Coronary artery (tissue), 2 donors: ENCODE measurements at regions not wholly inside any gene's neighbourhood (a gene's known extent, or its start where the extent isn't known, plus 50 kb on each side); places are given as distances from the start of the nearest gene placed in this dataset.

ENCODE experiments used
- DNase-seq: peaks from one replicate; pipeline ENCODE4 v3.0.0-alpha.2; 2017; ENCODE audit warnings: low spot score
- H3K27ac ChIP-seq, 2 donors: fragments of 200-600 bp; sonication (generic); one replicate each; pipeline ENCODE4 v1.5.1; 2016 to 2019
- H3K4me3 ChIP-seq: fragments of 200-600 bp; sonication (generic); 2 replicates; pipeline ENCODE4 v1.5.1; 2016; ENCODE audit warnings: mild to moderate bottlenecking, moderate library complexity
- TF ChIP-seq, protein P1 (sequence below): fragments of 200-600 bp; sonication (generic); IDR thresholded peaks from one replicate; pipeline ENCODE4 v1.5.1; 2019; ENCODE audit warnings: antibody characterized with exemption

DNA sequence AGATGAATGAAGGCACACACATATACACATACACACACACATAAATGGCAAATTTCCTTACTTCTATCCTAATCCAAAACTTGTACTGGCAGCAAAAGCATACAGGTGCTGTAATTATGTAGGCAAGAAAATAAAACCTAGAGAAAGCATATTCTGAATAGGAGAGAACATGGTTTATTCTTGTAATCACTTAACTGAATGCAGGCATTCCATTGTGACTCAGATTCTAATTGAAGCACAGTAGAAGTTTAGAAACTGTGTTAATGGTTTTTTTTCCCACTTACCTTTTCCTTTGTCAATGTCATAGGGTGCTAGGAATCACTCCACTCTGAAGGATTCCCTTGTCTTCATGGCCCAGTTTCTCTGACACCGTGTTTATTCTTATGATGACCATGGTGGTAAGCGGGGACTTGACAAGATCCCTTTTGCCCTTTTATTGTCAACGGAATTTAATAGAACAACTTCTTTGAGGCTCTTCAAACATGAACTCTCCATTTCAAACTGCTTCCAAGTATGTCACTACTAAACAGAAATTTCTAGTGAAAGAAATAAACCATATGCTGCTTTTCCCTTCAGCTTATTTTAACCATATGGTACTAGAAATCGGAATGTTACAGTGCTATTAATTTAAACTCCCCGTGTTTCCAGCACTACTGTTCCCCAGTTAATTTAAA, 164.2 kb downstream of the OGFRL1 start:
- H3K4me3 ChIP-seq = no peak overlapping the region
- H3K27ac ChIP-seq = no peak overlapping the region
- DNase-seq = no peak
- TF ChIP-seq, protein P1, sequence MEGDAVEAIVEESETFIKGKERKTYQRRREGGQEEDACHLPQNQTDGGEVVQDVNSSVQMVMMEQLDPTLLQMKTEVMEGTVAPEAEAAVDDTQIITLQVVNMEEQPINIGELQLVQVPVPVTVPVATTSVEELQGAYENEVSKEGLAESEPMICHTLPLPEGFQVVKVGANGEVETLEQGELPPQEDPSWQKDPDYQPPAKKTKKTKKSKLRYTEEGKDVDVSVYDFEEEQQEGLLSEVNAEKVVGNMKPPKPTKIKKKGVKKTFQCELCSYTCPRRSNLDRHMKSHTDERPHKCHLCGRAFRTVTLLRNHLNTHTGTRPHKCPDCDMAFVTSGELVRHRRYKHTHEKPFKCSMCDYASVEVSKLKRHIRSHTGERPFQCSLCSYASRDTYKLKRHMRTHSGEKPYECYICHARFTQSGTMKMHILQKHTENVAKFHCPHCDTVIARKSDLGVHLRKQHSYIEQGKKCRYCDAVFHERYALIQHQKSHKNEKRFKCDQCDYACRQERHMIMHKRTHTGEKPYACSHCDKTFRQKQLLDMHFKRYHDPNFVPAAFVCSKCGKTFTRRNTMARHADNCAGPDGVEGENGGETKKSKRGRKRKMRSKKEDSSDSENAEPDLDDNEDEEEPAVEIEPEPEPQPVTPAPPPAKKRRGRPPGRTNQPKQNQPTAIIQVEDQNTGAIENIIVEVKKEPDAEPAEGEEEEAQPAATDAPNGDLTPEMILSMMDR = no peak

DNA sequence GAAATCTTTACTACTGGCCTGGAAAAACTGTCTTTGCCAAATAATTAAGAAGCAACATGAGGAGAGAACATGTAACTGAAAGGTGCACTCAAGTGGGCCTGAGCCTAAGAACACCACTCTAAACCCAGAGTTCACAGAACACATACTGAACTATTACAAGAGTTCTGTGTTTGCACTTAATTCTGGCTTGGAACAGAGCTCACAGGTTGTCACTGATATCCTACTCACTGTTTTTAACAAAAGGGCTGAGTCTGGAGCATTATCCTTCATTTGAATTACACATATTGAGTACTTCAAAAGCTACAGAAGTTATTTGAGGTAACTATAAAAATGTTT, 164.7 kb downstream of the OGFRL1 start:
- no peak for DNase-seq
- TF ChIP-seq, protein P1 = no peak
- Histone ChIP-seq H3K27ac (no peak overlapping the region), H3K4me3 (no peak overlapping the region)

DNA sequence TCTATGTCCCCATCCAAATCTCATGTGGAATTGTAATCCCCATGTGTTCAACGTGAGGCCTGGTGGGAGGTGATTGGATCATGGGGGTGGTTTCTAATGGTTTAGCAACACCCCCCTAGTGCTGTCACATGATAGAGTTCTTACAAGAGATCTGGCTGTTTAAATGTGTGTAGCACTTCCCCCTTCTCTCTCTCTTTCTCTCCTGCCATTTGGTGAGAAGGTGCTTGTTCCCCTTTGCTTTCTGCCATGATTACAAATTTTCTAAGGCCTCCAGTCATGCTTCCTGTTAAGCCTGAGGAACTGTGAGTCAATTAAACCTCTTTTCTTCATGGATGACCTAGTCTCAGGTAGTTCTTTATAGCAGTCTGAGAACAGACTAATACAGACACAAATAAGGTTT, 165.4 kb downstream of the OGFRL1 start:
- Histone ChIP-seq H3K4me3 (no peak overlapping the region), H3K27ac (no peak overlapping the region)
- TF ChIP-seq, protein P1 = no peak
- no peak for DNase-seq

DNA sequence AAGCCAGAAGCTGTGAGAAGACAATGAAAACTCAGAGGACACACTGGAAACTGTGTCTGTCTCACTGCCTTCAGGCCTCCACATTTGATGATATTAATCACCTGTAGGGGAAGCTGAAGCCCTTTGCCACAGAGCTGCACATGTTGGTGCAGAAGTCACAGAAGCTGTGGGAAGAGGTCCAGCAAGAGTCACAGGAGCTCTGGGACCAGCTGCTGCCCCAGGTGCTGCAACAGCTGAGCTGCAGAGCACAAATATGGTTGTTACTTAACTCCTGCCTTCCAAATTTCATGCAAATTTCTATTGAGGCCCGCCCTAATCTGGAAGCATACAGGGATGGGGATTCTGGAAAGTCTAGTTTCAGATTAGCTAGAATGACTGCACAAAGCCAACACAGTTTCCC, 169.3 kb downstream of the OGFRL1 start:
- TF ChIP-seq, protein P1 = no peak
- DNase-seq = no peak
- Histone ChIP-seq H3K27ac (no peak overlapping the region), H3K4me3 (no peak overlapping the region)

DNA sequence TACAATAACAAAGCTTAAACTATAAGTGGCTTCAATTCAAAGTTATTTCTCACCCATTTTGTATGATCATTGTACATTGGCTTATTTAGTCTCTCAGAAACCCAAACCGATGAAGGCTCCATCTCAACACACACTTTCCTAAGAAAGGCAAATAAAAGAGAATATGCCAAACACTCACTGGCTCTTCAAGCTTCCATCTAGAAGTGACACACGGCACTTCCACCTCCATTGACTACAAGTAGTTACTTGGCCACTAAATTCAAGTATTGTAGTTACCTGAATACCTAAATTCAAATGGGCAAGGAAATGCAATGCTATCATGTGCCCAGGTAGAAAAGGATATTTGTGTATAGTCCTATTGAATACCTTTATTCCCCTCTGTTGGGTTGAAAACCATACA, 170.6 kb downstream of the OGFRL1 start:
- Histone ChIP-seq H3K4me3 (no peak overlapping the region), H3K27ac (no peak overlapping the region)
- no peak for DNase-seq
- TF ChIP-seq, protein P1 = no peak

DNA sequence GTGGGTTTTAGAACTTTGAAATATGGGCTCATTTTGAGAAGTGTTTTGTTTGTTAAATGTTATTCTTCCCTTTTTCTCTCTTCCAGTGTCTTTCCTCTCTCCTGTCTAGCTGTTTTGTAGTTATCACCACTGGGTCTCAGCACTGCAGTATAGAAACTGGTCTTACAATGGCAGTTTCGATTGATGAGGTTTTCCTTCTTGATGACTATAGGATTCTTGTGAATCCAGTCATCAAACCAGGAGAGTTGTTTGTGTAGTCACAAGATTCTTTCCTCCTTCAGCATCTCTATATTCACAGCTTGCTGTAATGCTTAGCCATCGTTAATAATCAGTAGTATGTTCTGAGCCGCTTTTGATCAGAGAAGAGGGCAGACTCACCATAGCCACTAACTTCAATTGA, 172.3 kb downstream of the OGFRL1 start:
- Histone ChIP-seq H3K27ac (no peak overlapping the region), H3K4me3 (no peak overlapping the region)
- DNase-seq = no peak
- TF ChIP-seq, protein P1 = no peak

DNA sequence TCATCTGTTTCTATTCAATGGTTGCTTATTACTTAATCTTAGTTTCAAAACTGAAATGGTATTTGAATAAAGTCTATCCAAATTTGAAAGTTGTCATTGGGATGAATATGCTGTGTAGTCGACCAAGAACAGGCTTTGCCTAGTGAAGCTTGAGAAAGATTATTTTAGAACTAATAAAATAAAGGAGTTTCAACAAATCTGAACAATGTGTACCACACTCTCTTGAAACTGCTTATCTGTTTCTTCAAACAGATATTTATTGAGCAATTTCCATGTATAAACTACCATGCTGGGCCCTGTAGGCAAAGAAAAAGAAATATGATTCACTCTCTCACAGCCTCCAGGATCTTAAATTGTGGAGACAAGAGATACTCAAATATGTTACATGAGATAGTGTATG, 174.4 kb downstream of the OGFRL1 start:
- no peak overlapping the region for H3K27ac ChIP-seq
- TF ChIP-seq, protein P1 = no peak
- no peak overlapping the region for H3K4me3 ChIP-seq
- no peak for DNase-seq
